OCI-LY1 (cell line): ENCODE measurements at regions not wholly inside any gene's neighbourhood (a gene's known extent, or its start where the extent isn't known, plus 50 kb on each side); places are given as distances from the start of the nearest gene placed in this dataset.
A peak's percentile ranks its signal among the peaks of the same experiment; 100 is the strongest.

Experiments
- H2AFZ ChIP-seq: fragments of 200-600 bp; sonication (generic), shearing (Covaris generic); 2 replicates; pipeline ENCODE4 v1.6.0; 2014; ENCODE audit warnings: antibody characterized with exemption, mild to moderate bottlenecking, low read length
- H3F3A ChIP-seq: fragments of 200-600 bp; sonication (generic), shearing (Covaris generic); 2 replicates; pipeline ENCODE4 v1.6.0; 2014; ENCODE audit warnings: mild to moderate bottlenecking, antibody characterized with exemption, low read length, moderate library complexity; ENCODE audit not compliant: insufficient read depth
- H3K27ac ChIP-seq: fragments of 200-600 bp; sonication (generic); 2 replicates; pipeline ENCODE4 v1.5.1; 2014; ENCODE audit warnings: low read length, mixed run types, mild to moderate bottlenecking, low read depth; ENCODE audit not compliant: poor library complexity, severe bottlenecking
- H3K27me3 ChIP-seq: fragments of 200-600 bp; sonication (generic); 2 replicates; pipeline ENCODE4 v1.6.0; 2014; ENCODE audit warnings: antibody characterized with exemption, mild to moderate bottlenecking, low read length, moderate library complexity; ENCODE audit not compliant: insufficient read depth
- H3K36me3 ChIP-seq: fragments of 200-600 bp; sonication (generic); 2 replicates; pipeline ENCODE4 v1.6.1; 2014; ENCODE audit warnings: mild to moderate bottlenecking, antibody characterized with exemption, low read length, moderate library complexity, mixed read lengths; ENCODE audit not compliant: insufficient read depth
- H3K4me1 ChIP-seq: fragments of 200-600 bp; sonication (generic); 2 replicates; pipeline ENCODE4 v1.5.1; 2014; ENCODE audit warnings: mild to moderate bottlenecking, low read length, moderate library complexity; ENCODE audit not compliant: insufficient read depth, severe bottlenecking
- H3K4me2 ChIP-seq: fragments of 200-600 bp; sonication (generic), shearing (Covaris generic); 2 replicates; pipeline ENCODE4 v1.6.1; 2014; ENCODE audit warnings: low read length
- H3K4me3 ChIP-seq: fragments of 200-600 bp; sonication (generic); 2 replicates; pipeline ENCODE4 v1.5.1; 2014; ENCODE audit warnings: low read length, low read depth, mild to moderate bottlenecking, mixed read lengths; ENCODE audit not compliant: poor library complexity, severe bottlenecking
- H3K79me2 ChIP-seq: fragments of 200-600 bp; shearing (Covaris generic); 2 replicates; pipeline ENCODE4 v1.6.1; 2016; ENCODE audit warnings: mixed run types, low read length, mixed read lengths; ENCODE audit not compliant: insufficient read depth
- H3K9ac ChIP-seq: fragments of 200-600 bp; sonication (generic), shearing (Covaris generic); 2 replicates; pipeline ENCODE4 v1.6.1; 2014; ENCODE audit warnings: mild to moderate bottlenecking, low read length, mixed read lengths
- H3K9me2 ChIP-seq: fragments of 200-600 bp; sonication (generic), shearing (Covaris generic); 2 replicates; pipeline ENCODE4 v1.6.1; 2014; ENCODE audit warnings: low read depth, mild to moderate bottlenecking, low read length, mixed read lengths
- H3K9me3 ChIP-seq: fragments of 200-600 bp; shearing (Covaris generic); 2 replicates; pipeline ENCODE4 v1.6.1; 2014; ENCODE audit warnings: low read length, mixed read lengths
- H4K20me1 ChIP-seq: fragments of 200-600 bp; sonication (generic), shearing (Covaris generic); 2 replicates; pipeline ENCODE4 v1.6.0; 2016; ENCODE audit warnings: mild to moderate bottlenecking, low read length; ENCODE audit not compliant: insufficient read depth
- EZH2 ChIP-seq: fragments of 200-600 bp; sonication (generic), shearing (Covaris generic); IDR thresholded peaks from 2 replicates; pipeline ENCODE4 v1.8.0; 2017; ENCODE audit warnings: borderline replicate concordance, mixed run types, mild to moderate bottlenecking, antibody characterized with exemption, low read length, moderate library complexity, mixed read lengths
- TF ChIP-seq, protein P1 (sequence below): fragments of 200-600 bp; sonication (generic), shearing (Covaris generic); IDR thresholded peaks from 2 replicates; pipeline ENCODE4 v1.5.1; 2017; ENCODE audit warnings: mild to moderate bottlenecking, antibody characterized with exemption, low read length, moderate library complexity, mixed read lengths

DNA sequence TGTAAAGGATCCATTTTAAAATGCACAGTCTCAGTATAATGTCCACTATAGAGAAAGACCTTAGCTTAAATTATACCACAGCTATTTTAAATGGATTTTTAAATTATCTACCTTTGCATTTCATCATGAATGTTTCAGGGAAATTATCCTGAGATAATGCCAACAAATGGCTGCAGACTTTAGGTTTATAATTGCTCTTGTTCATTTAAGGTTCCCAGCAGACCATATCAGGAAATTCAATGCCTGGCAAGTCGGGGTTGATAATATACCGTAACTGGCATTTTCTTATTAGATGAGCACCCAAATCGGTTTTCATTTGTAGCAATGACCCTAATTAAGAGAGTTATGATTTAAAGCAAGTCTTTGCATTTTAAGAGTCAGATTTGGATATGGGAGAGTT, 227.1 kb upstream of the ARRDC4 start:
- no peak overlapping the region for H3K27ac ChIP-seq
- H3K36me3 ChIP-seq, result no peaks in the 10 kb centered on the region
- TF ChIP-seq, protein P1, sequence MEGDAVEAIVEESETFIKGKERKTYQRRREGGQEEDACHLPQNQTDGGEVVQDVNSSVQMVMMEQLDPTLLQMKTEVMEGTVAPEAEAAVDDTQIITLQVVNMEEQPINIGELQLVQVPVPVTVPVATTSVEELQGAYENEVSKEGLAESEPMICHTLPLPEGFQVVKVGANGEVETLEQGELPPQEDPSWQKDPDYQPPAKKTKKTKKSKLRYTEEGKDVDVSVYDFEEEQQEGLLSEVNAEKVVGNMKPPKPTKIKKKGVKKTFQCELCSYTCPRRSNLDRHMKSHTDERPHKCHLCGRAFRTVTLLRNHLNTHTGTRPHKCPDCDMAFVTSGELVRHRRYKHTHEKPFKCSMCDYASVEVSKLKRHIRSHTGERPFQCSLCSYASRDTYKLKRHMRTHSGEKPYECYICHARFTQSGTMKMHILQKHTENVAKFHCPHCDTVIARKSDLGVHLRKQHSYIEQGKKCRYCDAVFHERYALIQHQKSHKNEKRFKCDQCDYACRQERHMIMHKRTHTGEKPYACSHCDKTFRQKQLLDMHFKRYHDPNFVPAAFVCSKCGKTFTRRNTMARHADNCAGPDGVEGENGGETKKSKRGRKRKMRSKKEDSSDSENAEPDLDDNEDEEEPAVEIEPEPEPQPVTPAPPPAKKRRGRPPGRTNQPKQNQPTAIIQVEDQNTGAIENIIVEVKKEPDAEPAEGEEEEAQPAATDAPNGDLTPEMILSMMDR, result no peak
- TF ChIP-seq EZH2, result no peak
- no peak overlapping the region for H2AFZ ChIP-seq
- no peaks in the 10 kb centered on the region for H3K9me2 ChIP-seq
- no peaks in the 10 kb centered on the region for H3F3A ChIP-seq
- no peak overlapping the region for H3K4me2 ChIP-seq
- H3K27me3 ChIP-seq, result no peaks in the 10 kb centered on the region
- no peaks in the 10 kb centered on the region for H3K79me2 ChIP-seq
- H3K4me1 ChIP-seq, result no peaks in the 10 kb centered on the region
- H3K4me3 ChIP-seq, result no peak overlapping the region
- H3K9me3 ChIP-seq, result no peaks in the 10 kb centered on the region
- H3K9ac ChIP-seq, result no peak overlapping the region
- H4K20me1 ChIP-seq, result no peaks in the 10 kb centered on the region

DNA sequence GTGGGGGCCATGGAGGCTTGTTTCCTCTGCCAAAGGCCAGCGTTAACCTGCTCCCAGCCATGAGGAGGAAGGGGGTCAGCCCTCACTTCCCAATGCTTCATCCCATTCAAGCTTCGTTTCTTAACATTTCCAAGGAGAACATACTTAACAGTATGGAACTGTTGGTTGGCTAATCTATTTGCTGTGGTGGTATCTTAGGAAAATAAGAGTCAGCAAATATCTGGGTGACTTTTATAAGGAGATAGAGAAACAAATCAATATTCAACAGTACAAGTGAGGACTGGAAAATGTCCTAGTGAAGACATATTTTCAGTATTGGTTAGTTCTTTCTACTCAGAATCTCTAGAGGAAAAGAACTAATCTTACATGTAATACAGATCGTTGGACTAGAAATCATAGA, 223.8 kb upstream of the ARRDC4 start:
- Histone ChIP-seq H3K27ac (no peak overlapping the region), H4K20me1 (no peaks in the 10 kb centered on the region), H3K79me2 (no peaks in the 10 kb centered on the region), H2AFZ (no peak overlapping the region), H3K4me1 (no peaks in the 10 kb centered on the region), H3K36me3 (no peaks in the 10 kb centered on the region), H3K4me2 (no peak overlapping the region), H3K9me2 (no peaks in the 10 kb centered on the region), H3F3A (no peaks in the 10 kb centered on the region), H3K27me3 (no peaks in the 10 kb centered on the region), H3K9me3 (no peaks in the 10 kb centered on the region), H3K4me3 (no peak overlapping the region), H3K9ac (no peak overlapping the region)
- TF ChIP-seq, protein P1, result no peak
- no peak for TF ChIP-seq EZH2

DNA sequence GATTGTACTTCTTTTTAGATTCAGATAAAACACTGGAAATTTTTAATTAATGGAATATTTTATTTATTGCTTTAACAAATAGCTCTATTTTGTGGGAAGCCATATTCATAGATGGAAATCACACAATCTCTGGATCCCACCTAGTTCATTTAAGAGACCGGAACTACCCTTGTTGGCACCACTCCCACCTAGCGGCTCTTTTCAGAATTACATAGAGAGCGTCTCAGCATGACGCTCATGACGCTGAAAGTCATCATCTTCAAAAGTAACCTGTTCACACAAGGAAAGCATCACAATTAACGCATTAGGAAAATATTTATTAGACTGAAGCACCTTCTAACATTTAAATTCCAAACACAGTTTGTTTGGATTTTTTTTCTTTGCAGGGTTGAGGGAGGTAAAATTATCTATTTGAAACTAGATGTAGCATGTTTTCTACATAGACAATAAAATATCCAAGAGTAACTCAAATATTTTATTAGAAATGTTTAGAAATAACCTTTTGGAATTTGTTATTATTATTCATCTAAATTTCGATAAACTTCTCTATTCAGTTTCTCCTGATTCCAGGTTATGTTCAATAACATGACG, 214.9 kb upstream of the ARRDC4 start:
- TF ChIP-seq EZH2, result no peak
- TF ChIP-seq, protein P1, result peak; percentile 76
- Histone ChIP-seq H3K9ac (no peak overlapping the region), H3F3A (no peaks in the 10 kb centered on the region), H3K9me3 (no peaks in the 10 kb centered on the region), H4K20me1 (no peaks in the 10 kb centered on the region), H3K79me2 (no peaks in the 10 kb centered on the region), H3K27ac (no peak overlapping the region), H3K36me3 (no peaks in the 10 kb centered on the region), H3K9me2 (no peaks in the 10 kb centered on the region), H3K4me3 (no peak overlapping the region), H3K4me2 (no peak overlapping the region), H3K4me1 (no peaks in the 10 kb centered on the region), H3K27me3 (no peaks in the 10 kb centered on the region), H2AFZ (no peak overlapping the region)
